GM19372 (cell line): ENCODE measurements at regions not wholly inside any gene's neighbourhood (a gene's known extent, or its start where the extent isn't known, plus 50 kb on each side); places are given as distances from the start of the nearest gene placed in this dataset.

Experiments
- ATAC-seq: cut with Tn5 transposase; IDR thresholded peaks from one replicate; pipeline ENCODE4 v1.9.1; 2021; ENCODE audit warnings: mild to moderate bottlenecking, low read depth, moderate library complexity; ENCODE audit not compliant: unreplicated experiment

- ATAC-seq, result no peak
Observed at GRCh38 chr13:85255978-85256377, 543.2 kb downstream of the SLITRK6 start.

GRCh38 chr13:85254641-85255040, 544.6 kb downstream of the SLITRK6 start:
- ATAC-seq, result no peak

- no peak for ATAC-seq
Observed at GRCh38 chr13:85249151-85249550, 550.1 kb downstream of the SLITRK6 start.

GRCh38 chr13:85247780-85248179, 551.4 kb downstream of the SLITRK6 start:
- no peak for ATAC-seq

- no peak for ATAC-seq
Observed at GRCh38 chr13:85243831-85244230, 555.4 kb downstream of the SLITRK6 start.

GRCh38 chr13:85241060-85241459, 558.2 kb downstream of the SLITRK6 start:
- ATAC-seq, result no peak

GRCh38 chr13:85236413-85236812, 562.8 kb downstream of the SLITRK6 start:
- ATAC-seq, result no peak

- ATAC-seq, result no peak
Observed at GRCh38 chr13:85230691-85231093, 568.5 kb downstream of the SLITRK6 start.

- ATAC-seq, result no peak
Observed at GRCh38 chr13:85228692-85229091, 570.5 kb downstream of the SLITRK6 start.

GRCh38 chr13:85223883-85224656, 575.1 kb downstream of the SLITRK6 start:
- no peak for ATAC-seq

GRCh38 chr13:85216576-85216975, 582.6 kb downstream of the SLITRK6 start:
- ATAC-seq, result no peak

GRCh38 chr13:85212692-85213091, 586.5 kb downstream of the SLITRK6 start:
- ATAC-seq, result no peak

- no peak for ATAC-seq
Observed at GRCh38 chr13:85204668-85205344, 594.4 kb downstream of the SLITRK6 start.

- no peak for ATAC-seq
Observed at GRCh38 chr13:85197431-85197830, 601.8 kb downstream of the SLITRK6 start.

GRCh38 chr13:85194482-85194881, 604.7 kb downstream of the SLITRK6 start:
- no peak for ATAC-seq

GRCh38 chr13:85191996-85192718, 607.1 kb downstream of the SLITRK6 start:
- no peak for ATAC-seq

GRCh38 chr13:85186356-85187045, 612.7 kb downstream of the SLITRK6 start:
- ATAC-seq, result no peak

GRCh38 chr13:85174291-85174690, 624.9 kb downstream of the SLITRK6 start:
- no peak for ATAC-seq

GRCh38 chr13:85170372-85170771, 628.8 kb downstream of the SLITRK6 start:
- no peak for ATAC-seq

GRCh38 chr13:85166891-85167290, 632.3 kb downstream of the SLITRK6 start:
- ATAC-seq, result no peak

GRCh38 chr13:85163063-85163462, 636.2 kb downstream of the SLITRK6 start:
- ATAC-seq, result no peak
